CD8-positive, alpha-beta memory T cell (primary cell): ENCODE measurements at regions not wholly inside any gene's neighbourhood (a gene's known extent, or its start where the extent isn't known, plus 50 kb on each side); places are given as distances from the start of the nearest gene placed in this dataset.

Experiments
- CTCF ChIA-PET: fragments of 350-600 bp; sonication (Branson Sonifier 250); formaldehyde crosslinking; loops from one replicate; lab custom pipeline; 2021; ENCODE audit warnings: antibody characterized with exemption; lab: Charles Lee
- POLR2A ChIA-PET: fragments of 350-600 bp; sonication (Branson Sonifier 250); formaldehyde crosslinking; loops from one replicate; lab custom pipeline; 2021; ENCODE audit warnings: antibody characterized with exemption; lab: Charles Lee
- DNase-seq, 5 donors: peaks; one replicate each; pipeline versions ENCODE4 v3.0.0 to v3.0.0-alpha.2; 2020 to 2022; ENCODE audit warnings: mixed read lengths in 1 of 5
- H3K27ac ChIP-seq: one replicate; pipeline ENCODE4 v1.7.0; 2013; ENCODE audit warnings: low read depth, mild to moderate bottlenecking, low read length, moderate library complexity
- H3K27me3 ChIP-seq: 2 replicates; pipeline ENCODE4 v1.7.0; 2013; ENCODE audit warnings: low read length, mild to moderate bottlenecking; ENCODE audit not compliant: insufficient read depth, poor library complexity, severe bottlenecking
- H3K36me3 ChIP-seq: 2 replicates; pipeline ENCODE4 v1.7.0; 2013; ENCODE audit warnings: mild to moderate bottlenecking, low read length, moderate library complexity; ENCODE audit not compliant: insufficient read depth
- H3K4me1 ChIP-seq: 2 replicates; pipeline ENCODE4 v1.7.0; 2013; ENCODE audit warnings: mild to moderate bottlenecking, low read length, moderate library complexity; ENCODE audit not compliant: insufficient read depth
- H3K4me3 ChIP-seq: 2 replicates; pipeline ENCODE4 v1.7.0; 2013; ENCODE audit warnings: mild to moderate bottlenecking, low read length
- H3K9me3 ChIP-seq: 2 replicates; pipeline ENCODE4 v1.7.0; 2013; ENCODE audit warnings: mild to moderate bottlenecking, low read length
- H3K27ac Mint-ChIP-seq, 8 donors: one replicate each; pipeline ENCODE4 v1.8.0; 2020 to 2021; ENCODE audit warnings: mixed read lengths in 8 of 8, mild to moderate bottlenecking in 6 of 8, inconsistent platforms in 3 of 8, moderate library complexity in 3 of 8
- H3K27me3 Mint-ChIP-seq, 2 donors: one replicate each; pipeline ENCODE4 v1.8.0; 2020 to 2021; ENCODE audit warnings: mixed read lengths in 2 of 2, mild to moderate bottlenecking in 1 of 2, moderate library complexity in 1 of 2
- H3K36me3 Mint-ChIP-seq, 3 donors: one replicate each; pipeline ENCODE4 v1.8.0; 2020 to 2021; ENCODE audit warnings: mixed read lengths in 3 of 3, inconsistent platforms in 1 of 3, mild to moderate bottlenecking in 1 of 3
- H3K4me1 Mint-ChIP-seq, 3 donors: one replicate each; pipeline ENCODE4 v1.8.0; 2020 to 2021; ENCODE audit warnings: mixed read lengths in 3 of 3, inconsistent platforms in 1 of 3, mild to moderate bottlenecking in 1 of 3
- H3K4me3 Mint-ChIP-seq, 7 donors: one replicate each; pipeline ENCODE4 v1.8.0; 2020 to 2021; ENCODE audit warnings: mixed read lengths in 7 of 7, mild to moderate bottlenecking in 6 of 7, moderate library complexity in 4 of 7, inconsistent platforms in 2 of 7
- H3K9me3 Mint-ChIP-seq, 5 donors: one replicate each; pipeline ENCODE4 v1.8.0; 2020 to 2022; ENCODE audit warnings: mixed read lengths in 5 of 5, mild to moderate bottlenecking in 3 of 5, moderate library complexity in 2 of 5, inconsistent platforms in 1 of 5

GRCh38 chr2:35415282-35415681, 940.3 kb upstream of the CRIM1 start:
- DNase-seq, result no peak
- Histone ChIP-seq H3K9me3 (no peaks in the 10 kb centered on the region), H3K4me1 (no peaks in the 10 kb centered on the region), H3K36me3 (no peaks in the 10 kb centered on the region), H3K27me3 (no peaks in the 10 kb centered on the region), H3K4me3 (no peak overlapping the region), H3K27ac (no peak overlapping the region)
- H3K9me3 Mint-ChIP-seq, result peaks cover 0 to 3% (median 0%) of the 10 kb centered on the region in 5 donors
- H3K27ac Mint-ChIP-seq, result no peak overlapping the region
- ChIA-PET POLR2A (no interaction called here), CTCF (no interaction called here)
- H3K27me3 Mint-ChIP-seq, result peaks cover 0 to 1% of the 10 kb centered on the region in 2 donors
- no peaks in the 10 kb centered on the region for H3K4me1 Mint-ChIP-seq
- H3K4me3 Mint-ChIP-seq, result no peak overlapping the region
- H3K36me3 Mint-ChIP-seq, result no peaks in the 10 kb centered on the region

DNA sequence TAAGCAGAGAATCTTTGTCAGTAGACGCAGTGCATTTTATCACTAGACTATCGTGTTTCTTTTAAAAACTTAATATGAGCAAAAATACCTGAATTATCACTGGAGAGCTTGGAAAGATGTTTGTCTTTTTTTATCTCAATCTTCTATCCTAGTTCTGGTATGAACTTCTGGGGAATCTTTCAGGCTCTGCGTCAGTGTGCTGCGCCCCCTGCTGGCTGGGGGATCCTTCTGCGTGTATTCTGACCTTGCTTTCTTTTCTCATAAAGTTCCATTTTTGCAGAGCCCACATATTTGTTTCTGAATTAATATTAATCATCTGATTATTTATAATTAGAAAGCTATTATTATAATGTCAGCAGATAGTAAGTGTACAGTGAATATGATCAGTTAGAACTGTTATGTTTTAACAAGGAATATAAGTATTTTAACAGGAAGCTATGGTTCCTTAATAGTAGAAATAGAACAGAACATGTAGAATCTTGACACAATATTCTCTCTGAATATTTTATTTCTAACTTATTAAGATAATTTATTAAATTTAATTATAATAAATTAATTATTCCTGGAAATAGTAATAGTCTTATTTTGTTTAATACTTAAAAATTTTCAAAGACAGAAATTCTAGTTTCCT, 945.0 kb upstream of the CRIM1 start:
- Mint-ChIP-seq H3K9me3 (no peaks in the 10 kb centered on the region), H3K4me3 (no peak overlapping the region), H3K36me3 (no peaks in the 10 kb centered on the region), H3K27ac (no peak overlapping the region), H3K27me3 (no peaks in the 10 kb centered on the region), H3K4me1 (no peaks in the 10 kb centered on the region)
- DNase-seq, result peak in 2 of 5 donors; percentile 6 to 25
- Histone ChIP-seq H3K27me3 (no peaks in the 10 kb centered on the region), H3K4me1 (no peaks in the 10 kb centered on the region), H3K9me3 (no peaks in the 10 kb centered on the region), H3K36me3 (no peaks in the 10 kb centered on the region), H3K27ac (no peak overlapping the region), H3K4me3 (no peak overlapping the region)
- CTCF ChIA-PET, result interaction anchor here (2.1 kb wide), 1 partner anchor 12 kb away, joined by 5 read pairs; no protein-coding TSS in a partner anchor
- POLR2A ChIA-PET, result no interaction called here

GRCh38 chr2:35409762-35410161, 945.8 kb upstream of the CRIM1 start:
- ChIA-PET CTCF (interaction anchor here (2.1 kb wide), 1 partner anchor 13 kb away, joined by 5 read pairs; no protein-coding TSS in a partner anchor), POLR2A (no interaction called here)
- H3K4me3 Mint-ChIP-seq, result no peak overlapping the region
- Histone ChIP-seq H3K4me3 (no peak overlapping the region), H3K4me1 (no peaks in the 10 kb centered on the region), H3K27me3 (no peaks in the 10 kb centered on the region), H3K9me3 (no peaks in the 10 kb centered on the region), H3K27ac (no peak overlapping the region), H3K36me3 (no peaks in the 10 kb centered on the region)
- H3K9me3 Mint-ChIP-seq, result peaks cover 0 to 1% (median 0%) of the 10 kb centered on the region in 5 donors
- H3K36me3 Mint-ChIP-seq, result no peaks in the 10 kb centered on the region
- H3K4me1 Mint-ChIP-seq, result no peaks in the 10 kb centered on the region
- no peaks in the 10 kb centered on the region for H3K27me3 Mint-ChIP-seq
- DNase-seq, result no peak
- H3K27ac Mint-ChIP-seq, result no peak overlapping the region

DNA sequence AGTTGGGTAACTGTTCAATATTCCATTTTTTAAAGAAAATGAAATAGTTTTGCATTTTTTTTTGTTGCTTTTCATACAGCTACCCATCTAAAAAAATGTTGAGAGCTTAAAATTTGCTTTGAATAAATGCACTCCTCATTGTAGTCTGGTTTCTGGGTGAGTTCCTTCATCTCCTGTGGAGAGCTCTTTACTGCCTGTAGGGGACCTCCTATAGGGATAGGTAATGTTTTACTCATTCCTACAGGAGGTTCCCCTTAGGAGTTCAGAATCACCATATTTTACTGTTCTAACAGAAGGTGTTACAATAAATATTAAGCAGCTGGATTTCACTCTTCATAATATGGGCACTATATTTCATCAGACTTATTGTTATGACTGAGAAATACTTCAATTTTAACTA, 947.3 kb upstream of the CRIM1 start:
- DNase-seq, result no peak
- Histone ChIP-seq H3K4me3 (no peak overlapping the region), H3K9me3 (no peaks in the 10 kb centered on the region), H3K4me1 (no peaks in the 10 kb centered on the region), H3K27ac (no peak overlapping the region), H3K27me3 (no peaks in the 10 kb centered on the region), H3K36me3 (no peaks in the 10 kb centered on the region)
- H3K4me3 Mint-ChIP-seq, result no peak overlapping the region
- CTCF ChIA-PET, result no interaction called here
- H3K27ac Mint-ChIP-seq, result no peak overlapping the region
- no peaks in the 10 kb centered on the region for H3K27me3 Mint-ChIP-seq
- peaks cover 0 to 1% (median 0%) of the 10 kb centered on the region in 5 donors for H3K9me3 Mint-ChIP-seq
- no peaks in the 10 kb centered on the region for H3K4me1 Mint-ChIP-seq
- POLR2A ChIA-PET, result no interaction called here
- H3K36me3 Mint-ChIP-seq, result no peaks in the 10 kb centered on the region

GRCh38 chr2:35391736-35392442, 963.7 kb upstream of the CRIM1 start:
- no peaks in the 10 kb centered on the region for H3K36me3 Mint-ChIP-seq
- no peak overlapping the region for H3K4me3 Mint-ChIP-seq
- H3K9me3 Mint-ChIP-seq, result peaks cover 0 to 7% (median 0%) of the 10 kb centered on the region in 5 donors
- no peak overlapping the region for H3K4me3 ChIP-seq
- H3K27ac Mint-ChIP-seq, result no peak overlapping the region
- H3K27me3 ChIP-seq, result no peaks in the 10 kb centered on the region
- no peaks in the 10 kb centered on the region for H3K4me1 ChIP-seq
- H3K27me3 Mint-ChIP-seq, result peaks cover 0 to 1% of the 10 kb centered on the region in 2 donors
- no peak for DNase-seq
- H3K27ac ChIP-seq, result no peak overlapping the region
- CTCF ChIA-PET, result interaction anchor here (0.5 kb wide), 1 partner anchor 1450 kb away, joined by 3 read pairs; no protein-coding TSS in a partner anchor
- no peaks in the 10 kb centered on the region for H3K36me3 ChIP-seq
- H3K9me3 ChIP-seq, result no peaks in the 10 kb centered on the region
- no peaks in the 10 kb centered on the region for H3K4me1 Mint-ChIP-seq
- POLR2A ChIA-PET, result no interaction called here

- no peaks in the 10 kb centered on the region for H3K9me3 ChIP-seq
- ChIA-PET POLR2A (no interaction called here), CTCF (no interaction called here)
- no peaks in the 10 kb centered on the region for H3K4me1 ChIP-seq
- no peaks in the 10 kb centered on the region for H3K36me3 ChIP-seq
- no peak overlapping the region for H3K27ac ChIP-seq
- H3K27ac Mint-ChIP-seq, result no peak overlapping the region
- H3K27me3 Mint-ChIP-seq, result peaks cover 0 to under 1% of the 10 kb centered on the region in 2 donors
- no peak overlapping the region for H3K4me3 ChIP-seq
- DNase-seq, result no peak
- H3K4me3 Mint-ChIP-seq, result no peak overlapping the region
- no peaks in the 10 kb centered on the region for H3K4me1 Mint-ChIP-seq
- H3K36me3 Mint-ChIP-seq, result no peaks in the 10 kb centered on the region
- peaks cover 0 to 3% (median 0%) of the 10 kb centered on the region in 5 donors for H3K9me3 Mint-ChIP-seq
- no peaks in the 10 kb centered on the region for H3K27me3 ChIP-seq
Observed at GRCh38 chr2:35378791-35379190, 976.8 kb upstream of the CRIM1 start.

- no peak for DNase-seq
- Mint-ChIP-seq H3K9me3 (peaks cover 0 to 5% (median 0%) of the 10 kb centered on the region in 5 donors), H3K27me3 (peaks cover 0 to 2% of the 10 kb centered on the region in 2 donors), H3K27ac (no peak overlapping the region), H3K4me3 (no peak overlapping the region), H3K4me1 (no peaks in the 10 kb centered on the region), H3K36me3 (no peaks in the 10 kb centered on the region)
- no peaks in the 10 kb centered on the region for H3K4me1 ChIP-seq
- no peaks in the 10 kb centered on the region for H3K9me3 ChIP-seq
- no peak overlapping the region for H3K27ac ChIP-seq
- POLR2A ChIA-PET, result no interaction called here
- no peaks in the 10 kb centered on the region for H3K36me3 ChIP-seq
- H3K27me3 ChIP-seq, result no peaks in the 10 kb centered on the region
- CTCF ChIA-PET, result interaction anchor here (1.6 kb wide), 1 partner anchor 13 kb away, joined by 4 read pairs; no protein-coding TSS in a partner anchor
- H3K4me3 ChIP-seq, result no peak overlapping the region
Observed at GRCh38 chr2:35374845-35375244, 980.7 kb upstream of the CRIM1 start.

GRCh38 chr2:35365859-35366258, 989.7 kb upstream of the CRIM1 start:
- Mint-ChIP-seq H3K27ac (no peak overlapping the region), H3K27me3 (no peaks in the 10 kb centered on the region), H3K4me1 (no peaks in the 10 kb centered on the region), H3K36me3 (no peaks in the 10 kb centered on the region), H3K9me3 (peaks cover 0 to 2% (median 0%) of the 10 kb centered on the region in 5 donors), H3K4me3 (no peak overlapping the region)
- ChIA-PET CTCF (no interaction called here), POLR2A (no interaction called here)
- DNase-seq, result no peak
- Histone ChIP-seq H3K9me3 (no peaks in the 10 kb centered on the region), H3K27ac (no peak overlapping the region), H3K4me1 (no peaks in the 10 kb centered on the region), H3K27me3 (no peaks in the 10 kb centered on the region), H3K36me3 (no peaks in the 10 kb centered on the region), H3K4me3 (no peak overlapping the region)
